HCT116 (cell line): ENCODE measurements at regions not wholly inside any gene's neighbourhood (a gene's known extent, or its start where the extent isn't known, plus 50 kb on each side); places are given as distances from the start of the nearest gene placed in this dataset.

Experiments used
- ATAC-seq: fragments of 200-7000 bp; cut with Tn5 transposase; 2 replicates; pipeline ENCODE4 v1.9.1; 2020; ENCODE audit warnings: mild to moderate bottlenecking, moderate library complexity
- BruUV-seq: library from RNA; stranded (reverse); fragments of 400-500 nt; replicated peaks from 2 replicates; lab custom pipeline; 2021; lab: Mats Ljungman, UMichigan
- CTCF ChIA-PET: fragments of 300-600 bp; sonication (Branson Sonifier 250); formaldehyde crosslinking; loops from one replicate; lab custom pipeline; 2021; ENCODE audit warnings: antibody characterized with exemption; lab: Charles Lee
- POLR2A ChIA-PET: fragments of 300-600, 350-600 bp; sonication (Branson Sonifier 250); formaldehyde crosslinking; loops from one replicate; lab custom pipeline; 2021; ENCODE audit warnings: antibody characterized with exemption; lab: Charles Lee
- RAD21 ChIA-PET, 2 experiments: fragments of 300-600 bp; sonication (Branson Sonifier 250); formaldehyde crosslinking; loops; one replicate each; lab custom pipeline; 2023; ENCODE audit warnings: low total read pairs in 2 of 2; ENCODE audit not compliant: uncharacterized antibody in 2 of 2, unreplicated experiment in 2 of 2, low non-redundant PET in 1 of 2; lab: Charles Lee
- DNase-seq: peaks from one replicate; pipeline ENCODE4 v3.0.0-alpha.2; 2010; ENCODE audit warnings: low read depth, low spot score
- H2AFZ ChIP-seq: fragments of 200-600 bp; shearing (Covaris generic), sonication (generic); 2 replicates; pipeline ENCODE4 v1.6.1; 2017; ENCODE audit warnings: low read depth, mixed run types, mixed read lengths, antibody characterized with exemption, low read length; ENCODE audit not compliant: poor library complexity, severe bottlenecking
- H3K27ac ChIP-seq: 2 replicates; pipeline ENCODE4 v1.5.1; 2012; ENCODE audit warnings: low read depth, low read length
- H3K27me3 ChIP-seq: fragments of 200-600 bp; sonication (generic); 2 replicates; pipeline ENCODE4 v1.6.1; 2016; ENCODE audit warnings: mixed run types, low read length, mixed read lengths; ENCODE audit not compliant: insufficient read depth
- H3K36me3 ChIP-seq, 2 experiments: fragments of 200-500 bp in 1 of 2; fragments of 200-600 bp in 1 of 2; sonication (Bioruptor generic) in 1 of 2; sonication (generic) in 1 of 2; 2 replicates each; pipeline versions ENCODE4 v1.5.1 to v1.6.1; 2014 to 2016; ENCODE audit warnings: low read length in 2 of 2, inconsistent platforms in 1 of 2, mixed read lengths in 1 of 2, mixed run types in 1 of 2; ENCODE audit not compliant: insufficient read depth in 2 of 2, control insufficient read depth in 1 of 2
- H3K4me1 ChIP-seq, 2 experiments: fragments of 200-600 bp in 1 of 2; sonication (generic) in 1 of 2; 2 replicates each; pipeline versions ENCODE4 v1.5.1 to v1.6.1; 2012 to 2017; ENCODE audit warnings: low read length in 2 of 2, inconsistent platforms in 1 of 2, mild to moderate bottlenecking in 1 of 2, mixed read lengths in 1 of 2, mixed run types in 1 of 2, moderate library complexity in 1 of 2; ENCODE audit not compliant: insufficient read depth in 2 of 2, control insufficient read depth in 1 of 2
- H3K4me2 ChIP-seq: fragments of 200-600 bp; sonication (generic); 2 replicates; pipeline ENCODE4 v1.6.1; 2017; ENCODE audit warnings: mixed run types, low read length, mixed read lengths
- H3K4me3 ChIP-seq, 2 experiments: fragments of 200-600 bp in 1 of 2; sonication (generic) in 1 of 2; replicated peaks in 1 of 2; 2 replicates each; pipeline ENCODE4 v1.5.1; 2011 to 2016; ENCODE audit warnings: low read length in 2 of 2, control low read depth in 1 of 2, low read depth in 1 of 2, mild to moderate bottlenecking in 1 of 2, mixed read lengths in 1 of 2, mixed run types in 1 of 2
- H3K79me2 ChIP-seq: fragments of 200-600 bp; sonication (generic); 2 replicates; pipeline ENCODE4 v1.6.1; 2017; ENCODE audit warnings: mild to moderate bottlenecking, mixed run types, low read length, moderate library complexity, mixed read lengths; ENCODE audit not compliant: insufficient read depth
- H3K9ac ChIP-seq: fragments of 200-600 bp; sonication (generic); 2 replicates; pipeline ENCODE4 v1.6.1; 2016; ENCODE audit warnings: low read length, mixed read lengths
- H3K9me2 ChIP-seq: fragments of 200-600 bp; sonication (generic), shearing (Covaris generic); 2 replicates; pipeline ENCODE4 v1.6.1; 2017; ENCODE audit warnings: mixed run types, mild to moderate bottlenecking, moderate library complexity; ENCODE audit not compliant: insufficient read depth
- H3K9me3 ChIP-seq, 2 experiments: fragments of 200-500 bp in 1 of 2; fragments of 200-600 bp in 1 of 2; sonication (Bioruptor generic) in 1 of 2; sonication (generic) in 1 of 2; 2 replicates each; pipeline ENCODE4 v1.6.1; 2014 to 2017; ENCODE audit warnings: low read length in 2 of 2, mixed read lengths in 2 of 2, inconsistent platforms in 1 of 2, low read depth in 1 of 2, mild to moderate bottlenecking in 1 of 2, mixed run types in 1 of 2, moderate library complexity in 1 of 2; ENCODE audit not compliant: control insufficient read depth in 1 of 2, insufficient read depth in 1 of 2
- H4K20me1 ChIP-seq: fragments of 200-600 bp; sonication (generic), shearing (Covaris generic); 2 replicates; pipeline ENCODE4 v1.6.1; 2017; ENCODE audit warnings: mixed run types, mild to moderate bottlenecking, moderate library complexity; ENCODE audit not compliant: insufficient read depth
- ATF3 ChIP-seq: IDR thresholded peaks from 2 replicates; pipeline ENCODE4 v1.6.1; 2012
- CBX3 ChIP-seq: IDR thresholded peaks from 2 replicates; pipeline ENCODE4 v1.6.1; 2012; ENCODE audit warnings: low read depth
- CEBPB ChIP-seq: IDR thresholded peaks from 2 replicates; pipeline ENCODE4 v1.6.1; 2012; ENCODE audit warnings: low read depth
- EGR1 ChIP-seq: IDR thresholded peaks from 2 replicates; pipeline ENCODE4 v1.6.1; 2012; ENCODE audit warnings: low read depth
- ELF1 ChIP-seq: IDR thresholded peaks from 2 replicates; pipeline ENCODE4 v1.6.1; 2012; ENCODE audit warnings: low read depth, borderline replicate concordance
- EZH2 ChIP-seq: fragments of 200-600 bp; sonication (generic); IDR thresholded peaks from 2 replicates; pipeline ENCODE4 v1.6.1; 2017; ENCODE audit warnings: antibody characterized with exemption, mixed run types
- EZH2phosphoT487 ChIP-seq: fragments of 200-600 bp; IDR thresholded peaks from 2 replicates; pipeline ENCODE4 v1.6.1; 2018; ENCODE audit warnings: antibody characterized with exemption, borderline replicate concordance
- MAX ChIP-seq: IDR thresholded peaks from 2 replicates; pipeline ENCODE4 v1.6.1; 2012
- POLR2AphosphoS5 ChIP-seq: IDR thresholded peaks from 2 replicates; pipeline ENCODE4 v1.6.1; 2011; ENCODE audit warnings: mild to moderate bottlenecking, low read depth, low read length, moderate library complexity
- RAD21 ChIP-seq: IDR thresholded peaks from 2 replicates; pipeline ENCODE4 v1.6.1; 2012; ENCODE audit warnings: low read depth, mild to moderate bottlenecking
- SIN3A ChIP-seq: IDR thresholded peaks from 2 replicates; pipeline ENCODE4 v1.6.1; 2012; ENCODE audit warnings: low read depth
- TCF7L2 ChIP-seq: IDR thresholded peaks from 2 replicates; pipeline ENCODE4 v1.7.0; 2011; ENCODE audit warnings: borderline replicate concordance, inconsistent platforms; ENCODE audit not compliant: insufficient read depth, insufficient read length; ENCODE audit errors: extremely low read depth
- YY1 ChIP-seq: IDR thresholded peaks from 2 replicates; pipeline ENCODE4 v1.6.1; 2011; ENCODE audit warnings: low read length, low read depth, moderate library complexity, mild to moderate bottlenecking; ENCODE audit not compliant: insufficient replicate concordance; ENCODE audit errors: extremely low read depth
- ZFX ChIP-seq: fragments of 450-650 bp; IDR thresholded peaks from 2 replicates; pipeline ENCODE4 v1.6.1; 2017
- ZNF274 ChIP-seq: fragments of 200-500 bp; sonication (Bioruptor generic); IDR thresholded peaks from 2 replicates; pipeline ENCODE4 v1.6.1; 2014; ENCODE audit warnings: mild to moderate bottlenecking, low read depth, low read length, inconsistent platforms
- intact Hi-C: fragments of 100-400 bp; cut with micrococcal nuclease; formaldehyde crosslinking; loops from 2 replicates; pipeline ENCODE4 v1.10.0; 2022

DNA sequence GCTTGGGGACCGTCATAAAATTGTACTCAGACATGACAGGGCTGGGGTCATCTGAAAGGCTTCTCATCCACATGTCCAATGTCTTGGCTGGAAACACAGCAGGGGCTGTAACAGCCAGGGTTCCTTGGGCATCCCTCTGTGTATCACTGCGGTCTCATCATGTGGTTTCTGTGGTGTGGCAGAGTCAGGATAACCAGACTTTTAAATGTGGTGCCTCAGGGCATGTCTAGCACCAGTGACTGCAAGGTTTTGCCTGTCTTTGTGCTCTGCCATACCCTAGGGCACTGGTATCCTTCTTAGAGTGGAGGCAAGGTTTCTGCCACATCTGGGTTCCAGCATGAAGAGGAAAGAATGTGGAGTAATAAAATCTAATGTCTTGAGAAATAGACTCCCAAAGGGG lies 124.2 kb downstream of the PLEKHG1 start:
- H3K4me2 ChIP-seq, result no peak overlapping the region
- POLR2A ChIA-PET, result no interaction called here
- no peaks in the 10 kb centered on the region for H4K20me1 ChIP-seq
- no peaks in the 10 kb centered on the region for H3K9me2 ChIP-seq
- TF ChIP-seq POLR2AphosphoS5, result no peak
- no peak for TF ChIP-seq SIN3A
- TF ChIP-seq CEBPB, result no peak
- TF ChIP-seq TCF7L2, result no peak
- no peak for TF ChIP-seq ELF1
- TF ChIP-seq CBX3, result no peak
- no peak for TF ChIP-seq ZFX
- TF ChIP-seq EZH2, result no peak
- no peak for TF ChIP-seq RAD21
- no peak for TF ChIP-seq EZH2phosphoT487
- no peak for TF ChIP-seq ATF3
- no peak for TF ChIP-seq ZNF274
- TF ChIP-seq, all 23 proteins: peak for 0
- RAD21 ChIA-PET, result no interaction called here
- no peaks in the 10 kb centered on the region for H3K27me3 ChIP-seq
- H3K27ac ChIP-seq, result no peak overlapping the region
- H3K4me3 ChIP-seq, result no peak overlapping the region
- ATAC-seq (no peak), DNase-seq (no peak)
- no peak overlapping the region for H3K9ac ChIP-seq
- intact Hi-C loops, result no loop called here
- H2AFZ ChIP-seq, result no peak overlapping the region
- no TSS peak for BruUV-seq
- H3K79me2 ChIP-seq, result no peaks in the 10 kb centered on the region
- no peaks in the 10 kb centered on the region for H3K9me3 ChIP-seq
- CTCF ChIA-PET, result no interaction called here
- H3K36me3 ChIP-seq, result no peaks in the 10 kb centered on the region
- peaks cover 22 to 26% of the 10 kb centered on the region in 2 experiments for H3K4me1 ChIP-seq

DNA sequence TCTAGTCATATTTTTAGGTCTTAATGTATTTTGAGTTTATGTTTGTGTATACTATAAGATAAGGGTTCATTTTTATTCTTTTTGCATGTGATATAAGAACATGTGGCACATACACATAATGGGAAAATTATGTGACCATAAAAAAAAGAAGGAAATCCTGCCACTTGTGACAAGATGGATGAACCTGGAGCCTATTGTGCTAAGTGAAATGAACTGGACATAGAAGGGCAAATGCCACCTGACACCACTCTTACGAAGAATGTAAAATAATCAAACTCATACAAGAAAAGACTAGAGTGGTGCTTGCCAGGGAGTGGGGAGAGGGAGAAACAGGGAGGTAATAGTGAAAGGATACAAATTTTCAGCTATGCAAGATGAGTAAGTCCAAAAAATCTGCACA lies 126.1 kb downstream of the PLEKHG1 start:
- H3K9me2 ChIP-seq, result no peaks in the 10 kb centered on the region
- H3K27ac ChIP-seq, result no peak overlapping the region
- intact Hi-C loops, result no loop called here
- peaks cover 7 to 14% of the 10 kb centered on the region in 2 experiments for H3K4me1 ChIP-seq
- ATAC-seq, result no peak
- H3K27me3 ChIP-seq, result no peaks in the 10 kb centered on the region
- H4K20me1 ChIP-seq, result no peaks in the 10 kb centered on the region
- H3K4me2 ChIP-seq, result no peak overlapping the region
- H3K79me2 ChIP-seq, result no peaks in the 10 kb centered on the region
- TF ChIP-seq MAX, result no peak
- no peak for TF ChIP-seq YY1
- no peak for TF ChIP-seq EGR1
- no peak for TF ChIP-seq EZH2phosphoT487
- RAD21 ChIA-PET, result no interaction called here
- H2AFZ ChIP-seq, result no peak overlapping the region
- CTCF ChIA-PET, result no interaction called here
- H3K4me3 ChIP-seq, result no peak overlapping the region
- no peaks in the 10 kb centered on the region for H3K9me3 ChIP-seq
- no TSS peak for BruUV-seq
- POLR2A ChIA-PET, result no interaction called here
- no peak overlapping the region for H3K9ac ChIP-seq
- no peaks in the 10 kb centered on the region for H3K36me3 ChIP-seq
- no peak for DNase-seq
